PC-9 (cell line): ENCODE measurements at regions not wholly inside any gene's neighbourhood (a gene's known extent, or its start where the extent isn't known, plus 50 kb on each side); places are given as distances from the start of the nearest gene placed in this dataset.

Source experiments
- BruUV-seq: library from RNA; stranded (reverse); fragments of 400-500 nt; replicated peaks from 2 replicates; lab custom pipeline; 2021; lab: Mats Ljungman, UMichigan
- CTCF ChIA-PET: fragments of 300-600 bp; sonication (Branson Sonifier 250); formaldehyde crosslinking; loops from one replicate; lab custom pipeline; 2022; ENCODE audit warnings: antibody characterized with exemption; lab: Charles Lee
- POLR2A ChIA-PET: fragments of 300-600 bp; sonication (Branson Sonifier 250); formaldehyde crosslinking; loops from one replicate; lab custom pipeline; 2022; ENCODE audit warnings: antibody characterized with exemption; ENCODE audit not compliant: unreplicated experiment; lab: Charles Lee
- DNase-seq, 2 experiments: peaks; one replicate each; pipeline versions ENCODE4 v3.0.0 to v3.0.0-alpha.2; 2015 to 2022; ENCODE audit warnings: mixed read lengths in 1 of 2
- H2AFZ ChIP-seq: fragments of 200-600 bp; sonication (generic); 2 replicates; pipeline ENCODE4 v1.8.1; 2017; ENCODE audit warnings: antibody characterized with exemption
- H3F3A ChIP-seq: fragments of 200-600 bp; sonication (generic); 2 replicates; pipeline ENCODE4 v1.8.1; 2017; ENCODE audit warnings: antibody characterized with exemption, mild to moderate bottlenecking, low read depth; ENCODE audit not compliant: insufficient read depth
- H3K27ac ChIP-seq: fragments of 200-600 bp; sonication (generic); 2 replicates; pipeline ENCODE4 v1.6.1; 2016; ENCODE audit warnings: mixed run types
- H3K27me3 ChIP-seq: fragments of 200-600 bp; sonication (generic); 2 replicates; pipeline ENCODE4 v1.6.1; 2016; ENCODE audit warnings: low read depth, mixed run types; ENCODE audit not compliant: insufficient read depth
- H3K36me3 ChIP-seq: fragments of 200-600 bp; sonication (generic); 2 replicates; pipeline ENCODE4 v1.6.1; 2016; ENCODE audit warnings: low read depth, mixed run types
- H3K4me1 ChIP-seq: fragments of 200-600 bp; sonication (generic); replicated peaks from 2 replicates; pipeline ENCODE4 v1.6.1; 2016; ENCODE audit warnings: mixed run types; ENCODE audit not compliant: insufficient read depth
- H3K4me2 ChIP-seq: fragments of 200-600 bp; sonication (generic); 2 replicates; pipeline ENCODE4 v1.6.1; 2017; ENCODE audit warnings: mixed run types
- H3K4me3 ChIP-seq: fragments of 200-600 bp; sonication (generic); 2 replicates; pipeline ENCODE4 v1.6.1; 2016; ENCODE audit warnings: mixed run types
- H3K79me2 ChIP-seq: fragments of 200-600 bp; sonication (generic); 2 replicates; pipeline ENCODE4 v1.6.1; 2017; ENCODE audit warnings: low read depth, mixed run types
- H3K9me2 ChIP-seq: fragments of 200-600 bp; sonication (generic); 2 replicates; pipeline ENCODE4 v1.8.1; 2017; ENCODE audit warnings: mild to moderate bottlenecking; ENCODE audit not compliant: insufficient read depth
- H3K9me3 ChIP-seq: fragments of 200-600 bp; sonication (generic); 2 replicates; pipeline ENCODE4 v1.8.1; 2016; ENCODE audit warnings: low read depth; ENCODE audit not compliant: insufficient read depth
- H4K20me1 ChIP-seq: fragments of 200-600 bp; sonication (generic); 2 replicates; pipeline ENCODE4 v1.8.1; 2017; ENCODE audit not compliant: insufficient read depth
- CTCF ChIP-seq: fragments of 200-600 bp; sonication (generic); conservative IDR thresholded peaks from 2 replicates; pipeline ENCODE4 v1.6.1; 2017; ENCODE audit warnings: mixed run types, antibody characterized with exemption, mild to moderate bottlenecking, moderate library complexity
- EZH2 ChIP-seq: fragments of 200-600 bp; sonication (generic); IDR thresholded peaks from 2 replicates; pipeline ENCODE4 v1.8.0; 2017; ENCODE audit warnings: antibody characterized with exemption, low read depth
- intact Hi-C: fragments of 100-400 bp; cut with micrococcal nuclease; formaldehyde crosslinking; loops from one replicate; pipeline ENCODE4 v1.10.0; 2022; ENCODE audit not compliant: unreplicated experiment

- no peak overlapping the region for H3K4me2 ChIP-seq
- H3K9me2 ChIP-seq, result no peaks in the 10 kb centered on the region
- no peak overlapping the region for H3K27ac ChIP-seq
- H3K36me3 ChIP-seq, result no peaks in the 10 kb centered on the region
- H3F3A ChIP-seq, result no peaks in the 10 kb centered on the region
- ChIA-PET CTCF (no interaction called here), POLR2A (no interaction called here)
- no peaks in the 10 kb centered on the region for H3K79me2 ChIP-seq
- no peaks in the 10 kb centered on the region for H3K9me3 ChIP-seq
- H2AFZ ChIP-seq, result no peak overlapping the region
- no peaks in the 10 kb centered on the region for H4K20me1 ChIP-seq
- H3K4me3 ChIP-seq, result no peak overlapping the region
- intact Hi-C loops, result no loop called here
- H3K27me3 ChIP-seq, result no peaks in the 10 kb centered on the region
- BruUV-seq, result no TSS peak
- no peaks in the 10 kb centered on the region for H3K4me1 ChIP-seq
- DNase-seq, result no peak
- TF ChIP-seq EZH2 (no peak), CTCF (no peak)
Observed at GRCh38 chr2:164014068-164014731, 278.4 kb upstream of the FIGN start.

GRCh38 chr2:164012581-164012980, 276.8 kb upstream of the FIGN start:
- Histone ChIP-seq H3K4me1 (no peaks in the 10 kb centered on the region), H3K27me3 (no peaks in the 10 kb centered on the region), H3K9me3 (no peaks in the 10 kb centered on the region), H3K27ac (no peak overlapping the region), H2AFZ (no peak overlapping the region), H3F3A (no peaks in the 10 kb centered on the region), H3K4me3 (no peak overlapping the region), H3K9me2 (no peaks in the 10 kb centered on the region), H4K20me1 (no peaks in the 10 kb centered on the region), H3K79me2 (no peaks in the 10 kb centered on the region), H3K4me2 (no peak overlapping the region), H3K36me3 (no peaks in the 10 kb centered on the region)
- intact Hi-C loops, result no loop called here
- TF ChIP-seq CTCF, result no peak
- TF ChIP-seq EZH2, result no peak
- ChIA-PET CTCF (interaction anchor here (0.6 kb wide), 1 partner anchor 16 kb away, joined by 7 read pairs; no protein-coding TSS in a partner anchor), POLR2A (no interaction called here)
- no TSS peak for BruUV-seq
- DNase-seq, result no peak

GRCh38 chr2:164009756-164010337, 274.0 kb upstream of the FIGN start:
- Histone ChIP-seq H4K20me1 (no peaks in the 10 kb centered on the region), H3K27me3 (no peaks in the 10 kb centered on the region), H3K27ac (no peak overlapping the region), H3K79me2 (no peaks in the 10 kb centered on the region), H2AFZ (no peak overlapping the region), H3K9me2 (no peaks in the 10 kb centered on the region), H3K9me3 (no peaks in the 10 kb centered on the region), H3K4me1 (no peaks in the 10 kb centered on the region), H3K4me3 (no peak overlapping the region), H3K4me2 (no peak overlapping the region), H3F3A (no peaks in the 10 kb centered on the region), H3K36me3 (no peaks in the 10 kb centered on the region)
- DNase-seq, result no peak
- ChIA-PET CTCF (no interaction called here), POLR2A (no interaction called here)
- no peak for TF ChIP-seq CTCF
- TF ChIP-seq EZH2, result no peak
- intact Hi-C loops, result no loop called here
- BruUV-seq, result no TSS peak
